ENCODE measurements at regions not wholly inside any gene's neighbourhood (a gene's known extent, or its start where the extent isn't known, plus 50 kb on each side); places are given as distances from the start of the nearest gene placed in this dataset.
"Not testable (repeated sequence)": the region's sequence is repeated elsewhere in the genome, so short reads cannot be mapped to it uniquely, and the experiment has no call there.

GRCh38 chr2:53127061-53127650 lies 640.4 kb upstream of the CHAC2 start:
- H3K27ac ChIP-seq, result no peak overlapping the region
- no peak for DNase-seq (ENCODE audit: low spot score)
- ATAC-seq (ENCODE audit: insufficient number of reproducible peaks, low FRiP score, low read depth), result no peak
- no peaks in the 10 kb centered on the region for H3K4me1 ChIP-seq (ENCODE audit: control insufficient read depth in 1 of 2, low read depth in 2 of 2)
- TF ChIP-seq, protein P1, sequence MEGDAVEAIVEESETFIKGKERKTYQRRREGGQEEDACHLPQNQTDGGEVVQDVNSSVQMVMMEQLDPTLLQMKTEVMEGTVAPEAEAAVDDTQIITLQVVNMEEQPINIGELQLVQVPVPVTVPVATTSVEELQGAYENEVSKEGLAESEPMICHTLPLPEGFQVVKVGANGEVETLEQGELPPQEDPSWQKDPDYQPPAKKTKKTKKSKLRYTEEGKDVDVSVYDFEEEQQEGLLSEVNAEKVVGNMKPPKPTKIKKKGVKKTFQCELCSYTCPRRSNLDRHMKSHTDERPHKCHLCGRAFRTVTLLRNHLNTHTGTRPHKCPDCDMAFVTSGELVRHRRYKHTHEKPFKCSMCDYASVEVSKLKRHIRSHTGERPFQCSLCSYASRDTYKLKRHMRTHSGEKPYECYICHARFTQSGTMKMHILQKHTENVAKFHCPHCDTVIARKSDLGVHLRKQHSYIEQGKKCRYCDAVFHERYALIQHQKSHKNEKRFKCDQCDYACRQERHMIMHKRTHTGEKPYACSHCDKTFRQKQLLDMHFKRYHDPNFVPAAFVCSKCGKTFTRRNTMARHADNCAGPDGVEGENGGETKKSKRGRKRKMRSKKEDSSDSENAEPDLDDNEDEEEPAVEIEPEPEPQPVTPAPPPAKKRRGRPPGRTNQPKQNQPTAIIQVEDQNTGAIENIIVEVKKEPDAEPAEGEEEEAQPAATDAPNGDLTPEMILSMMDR (IDR thresholded peaks at IDR 0.05), result no peak
- H3K36me3 ChIP-seq, result no peaks in the 10 kb centered on the region
- no peaks in the 10 kb centered on the region for H3K27me3 ChIP-seq (replicated peaks; ENCODE audit: insufficient read depth)
- H3K9me3 ChIP-seq, result no peaks in the 10 kb centered on the region
- H3K4me3 ChIP-seq, result no peak overlapping the region

- H3K27me3 ChIP-seq (replicated peaks; ENCODE audit: insufficient read depth), result no peaks in the 10 kb centered on the region
- no peak for DNase-seq (ENCODE audit: low spot score)
- H3K4me1 ChIP-seq (ENCODE audit: control insufficient read depth in 1 of 2, low read depth in 2 of 2), result no peaks in the 10 kb centered on the region
- TF ChIP-seq, protein P1 (IDR thresholded peaks at IDR 0.05), result no peak
- no peaks in the 10 kb centered on the region for H3K9me3 ChIP-seq
- H3K4me3 ChIP-seq, result no peak overlapping the region
- H3K27ac ChIP-seq, result no peak overlapping the region
- H3K36me3 ChIP-seq, result no peaks in the 10 kb centered on the region
- ATAC-seq (ENCODE audit: insufficient number of reproducible peaks, low FRiP score, low read depth), result no peak
These were observed 652.6 kb upstream of the CHAC2 start for GRCh38 chr2:53114991-53115390.

DNA sequence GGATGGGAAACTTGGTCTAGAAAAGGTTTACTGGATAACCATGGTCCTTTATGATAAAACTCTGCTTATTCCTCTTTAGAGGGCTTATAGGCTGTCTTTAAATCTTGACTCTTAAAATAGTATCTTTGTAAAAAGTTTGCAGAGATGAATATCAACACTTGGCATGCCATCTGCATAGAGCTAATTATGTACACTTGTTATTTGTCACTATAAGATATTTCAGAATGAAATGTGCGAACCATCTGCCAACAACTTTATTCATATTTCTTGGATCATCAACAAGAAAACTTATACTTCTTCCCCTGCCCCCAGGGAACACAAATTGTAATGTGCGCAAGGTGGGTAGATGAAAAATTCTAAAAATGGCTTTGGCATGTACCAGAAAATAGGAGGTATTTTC lies 653.0 kb upstream of the CHAC2 start:
- ATAC-seq (ENCODE audit: insufficient number of reproducible peaks, low FRiP score, low read depth), result no peak
- TF ChIP-seq, protein P1 (IDR thresholded peaks at IDR 0.05), result no peak
- no peak for DNase-seq (ENCODE audit: low spot score)

GRCh38 chr2:53112408-53112807 lies 655.2 kb upstream of the CHAC2 start:
- not testable (repeated sequence) for H3K27ac ChIP-seq; ATAC-seq (ENCODE audit: insufficient number of reproducible peaks, low FRiP score, low read depth); H3K4me3 ChIP-seq; H3K4me1 ChIP-seq (ENCODE audit: control insufficient read depth in 1 of 2, low read depth in 2 of 2); DNase-seq (ENCODE audit: low spot score); H3K9me3 ChIP-seq; H3K36me3 ChIP-seq; H3K27me3 ChIP-seq (replicated peaks; ENCODE audit: insufficient read depth)

More for the DNA sequence above, 653.0 kb upstream of the CHAC2 start:
- no peaks in the 10 kb centered on the region for H3K9me3 ChIP-seq
- no peak overlapping the region for H3K4me3 ChIP-seq
- no peak overlapping the region for H3K27ac ChIP-seq
- no peaks in the 10 kb centered on the region for H3K36me3 ChIP-seq
- no peaks in the 10 kb centered on the region for H3K4me1 ChIP-seq (ENCODE audit: control insufficient read depth in 1 of 2, low read depth in 2 of 2)
- no peaks in the 10 kb centered on the region for H3K27me3 ChIP-seq (replicated peaks; ENCODE audit: insufficient read depth)

- H3K4me3 ChIP-seq, result no peak overlapping the region
- H3K27ac ChIP-seq, result no peak overlapping the region
- H3K9me3 ChIP-seq, result no peaks in the 10 kb centered on the region
- DNase-seq (ENCODE audit: low spot score) (no peak), ATAC-seq (ENCODE audit: insufficient number of reproducible peaks, low FRiP score, low read depth) (no peak)
- no peaks in the 10 kb centered on the region for H3K4me1 ChIP-seq (ENCODE audit: control insufficient read depth in 1 of 2, low read depth in 2 of 2)
- H3K27me3 ChIP-seq (replicated peaks; ENCODE audit: insufficient read depth), result no peaks in the 10 kb centered on the region
- H3K36me3 ChIP-seq, result no peaks in the 10 kb centered on the region
- TF ChIP-seq, protein P1 (IDR thresholded peaks at IDR 0.05), result no peak
These were observed 656.2 kb upstream of the CHAC2 start for GRCh38 chr2:53111406-53111805.

DNA sequence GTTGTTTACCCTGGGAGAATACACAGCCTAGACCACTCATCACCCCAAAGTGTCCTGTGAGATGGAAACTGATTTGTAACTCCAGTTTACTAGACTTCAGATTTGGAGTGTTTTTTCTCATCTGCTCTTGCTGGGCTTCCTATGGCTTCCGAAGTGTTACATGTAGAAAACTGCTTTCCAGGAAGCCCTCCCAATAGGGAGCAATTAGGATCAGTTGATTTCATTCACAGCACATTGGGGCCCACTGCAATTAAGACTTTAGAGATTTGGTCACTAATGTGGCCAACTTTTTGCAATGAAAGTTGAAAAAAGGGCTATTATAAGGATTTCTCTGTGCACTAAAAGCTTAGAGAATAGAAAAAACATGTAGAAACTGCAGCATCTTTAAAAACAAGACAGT lies 656.6 kb upstream of the CHAC2 start:
- Histone ChIP-seq H3K4me3 (no peak overlapping the region), H3K36me3 (no peaks in the 10 kb centered on the region), H3K9me3 (no peaks in the 10 kb centered on the region), H3K27me3 (replicated peaks; ENCODE audit: insufficient read depth) (no peaks in the 10 kb centered on the region), H3K4me1 (ENCODE audit: control insufficient read depth in 1 of 2, low read depth in 2 of 2) (no peaks in the 10 kb centered on the region), H3K27ac (no peak overlapping the region)
- ATAC-seq (ENCODE audit: insufficient number of reproducible peaks, low FRiP score, low read depth) (no peak), DNase-seq (ENCODE audit: low spot score) (no peak)
- TF ChIP-seq, protein P1 (IDR thresholded peaks at IDR 0.05), result no peak

Measured in thoracic aorta (tissue), 2 donors.